Muscle layer of colon (tissue), 2 donors: ENCODE measurements at regions not wholly inside any gene's neighbourhood (a gene's known extent, or its start where the extent isn't known, plus 50 kb on each side); places are given as distances from the start of the nearest gene placed in this dataset.
"Not testable (repeated sequence)": the region's sequence is repeated elsewhere in the genome, so short reads cannot be mapped to it uniquely, and the experiment has no call there.

Source experiments
- H3K27ac ChIP-seq: one replicate; pipeline ENCODE4 v1.7.0; 2013; ENCODE audit warnings: low read depth, mild to moderate bottlenecking, low read length, moderate library complexity
- H3K27me3 ChIP-seq, 2 donors: one replicate each; pipeline ENCODE4 v1.7.0; 2013; ENCODE audit warnings: low read length in 2 of 2, mild to moderate bottlenecking in 2 of 2; ENCODE audit not compliant: insufficient read depth in 2 of 2, control insufficient read depth in 1 of 2
- H3K36me3 ChIP-seq: one replicate; pipeline ENCODE4 v1.7.0; 2013; ENCODE audit warnings: mild to moderate bottlenecking, low read length; ENCODE audit not compliant: insufficient read depth
- H3K4me1 ChIP-seq: one replicate; pipeline ENCODE4 v1.7.0; 2013; ENCODE audit warnings: mild to moderate bottlenecking, low read length; ENCODE audit not compliant: insufficient read depth
- H3K4me3 ChIP-seq, 2 donors: one replicate each; pipeline ENCODE4 v1.7.0; 2013; ENCODE audit warnings: low read length in 2 of 2, low read depth in 1 of 2, mild to moderate bottlenecking in 1 of 2, moderate library complexity in 1 of 2
- H3K9ac ChIP-seq: one replicate; pipeline ENCODE4 v1.7.0; 2013; ENCODE audit warnings: low read length
- H3K9me3 ChIP-seq: one replicate; pipeline ENCODE4 v1.7.0; 2013; ENCODE audit warnings: mild to moderate bottlenecking, low read length
- donor health status: abdominal sarcoma.
- donor health status: Adenocarcinoma of cecum.

- Histone ChIP-seq H3K36me3 (no peaks in the 10 kb centered on the region), H3K27me3 (no peaks in the 10 kb centered on the region), H3K9me3 (no peaks in the 10 kb centered on the region), H3K9ac (no peak overlapping the region), H3K4me1 (no peaks in the 10 kb centered on the region), H3K27ac (no peak overlapping the region), H3K4me3 (no peak overlapping the region)
These were observed 190.0 kb upstream of the SMIM30 start for GRCh38 chr7:113308399-113308798.

- no peak overlapping the region for H3K9ac ChIP-seq
- H3K27ac ChIP-seq: no peak overlapping the region
- no peaks in the 10 kb centered on the region for H3K27me3 ChIP-seq
- H3K4me3 ChIP-seq: no peak overlapping the region
- no peaks in the 10 kb centered on the region for H3K9me3 ChIP-seq
- H3K36me3 ChIP-seq: no peaks in the 10 kb centered on the region
- no peaks in the 10 kb centered on the region for H3K4me1 ChIP-seq
These were observed 188.8 kb upstream of the SMIM30 start for GRCh38 chr7:113307147-113307546.

- no peaks in the 10 kb centered on the region for H3K4me1 ChIP-seq
- no peak overlapping the region for H3K4me3 ChIP-seq
- no peaks in the 10 kb centered on the region for H3K36me3 ChIP-seq
These were observed 187.9 kb upstream of the SMIM30 start for GRCh38 chr7:113306302-113306701.

GRCh38 chr7:113304104-113304503 is 185.8 kb upstream of the SMIM30 start:
- Histone ChIP-seq H3K9ac (no peak overlapping the region), H3K27ac (no peak overlapping the region), H3K4me1 (no peaks in the 10 kb centered on the region), H3K36me3 (no peaks in the 10 kb centered on the region), H3K4me3 (no peak overlapping the region), H3K9me3 (no peaks in the 10 kb centered on the region), H3K27me3 (no peaks in the 10 kb centered on the region)

More at GRCh38 chr7:113306302-113306701, 187.9 kb upstream of the SMIM30 start:
- Histone ChIP-seq H3K9ac (no peak overlapping the region), H3K9me3 (no peaks in the 10 kb centered on the region), H3K27ac (no peak overlapping the region), H3K27me3 (no peaks in the 10 kb centered on the region)

- H3K27me3 ChIP-seq, H3K9ac ChIP-seq, H3K27ac ChIP-seq, H3K36me3 ChIP-seq, H3K9me3 ChIP-seq, H3K4me1 ChIP-seq, H3K4me3 ChIP-seq: not testable (repeated sequence)
These were observed 185.0 kb upstream of the SMIM30 start for GRCh38 chr7:113303388-113303787.

GRCh38 chr7:113301983-113302382 is 183.6 kb upstream of the SMIM30 start:
- Histone ChIP-seq H3K36me3 (no peaks in the 10 kb centered on the region), H3K4me1 (no peaks in the 10 kb centered on the region), H3K27ac (no peak overlapping the region), H3K9me3 (no peaks in the 10 kb centered on the region), H3K4me3 (no peak overlapping the region), H3K9ac (no peak overlapping the region), H3K27me3 (no peaks in the 10 kb centered on the region)

GRCh38 chr7:113301141-113301540 is 182.8 kb upstream of the SMIM30 start:
- Histone ChIP-seq H3K4me1 (no peaks in the 10 kb centered on the region), H3K27ac (no peak overlapping the region), H3K9ac (no peak overlapping the region), H3K36me3 (no peaks in the 10 kb centered on the region), H3K9me3 (no peaks in the 10 kb centered on the region), H3K4me3 (no peak overlapping the region), H3K27me3 (no peaks in the 10 kb centered on the region)

- no peak overlapping the region for H3K9ac ChIP-seq
- no peaks in the 10 kb centered on the region for H3K4me1 ChIP-seq
- no peaks in the 10 kb centered on the region for H3K27me3 ChIP-seq
- no peak overlapping the region for H3K4me3 ChIP-seq
- H3K9me3 ChIP-seq: no peaks in the 10 kb centered on the region
- no peak overlapping the region for H3K27ac ChIP-seq
- H3K36me3 ChIP-seq: no peaks in the 10 kb centered on the region
These were observed 181.4 kb upstream of the SMIM30 start for GRCh38 chr7:113299748-113300147.

- Histone ChIP-seq H3K9ac (no peak overlapping the region), H3K27ac (no peak overlapping the region), H3K4me1 (no peaks in the 10 kb centered on the region), H3K4me3 (no peak overlapping the region), H3K9me3 (no peaks in the 10 kb centered on the region), H3K27me3 (no peaks in the 10 kb centered on the region), H3K36me3 (no peaks in the 10 kb centered on the region)
These were observed 180.1 kb upstream of the SMIM30 start for GRCh38 chr7:113298501-113298900.

- H3K27ac ChIP-seq: no peak overlapping the region
- no peaks in the 10 kb centered on the region for H3K27me3 ChIP-seq
- H3K4me3 ChIP-seq: no peak overlapping the region
- H3K4me1 ChIP-seq: no peaks in the 10 kb centered on the region
- H3K9me3 ChIP-seq: no peaks in the 10 kb centered on the region
- no peaks in the 10 kb centered on the region for H3K36me3 ChIP-seq
- no peak overlapping the region for H3K9ac ChIP-seq
These were observed 176.4 kb upstream of the SMIM30 start for GRCh38 chr7:113294750-113295149.

- H3K27ac ChIP-seq: no peak overlapping the region
- H3K36me3 ChIP-seq: no peaks in the 10 kb centered on the region
- H3K4me1 ChIP-seq: no peaks in the 10 kb centered on the region
- H3K4me3 ChIP-seq: no peak overlapping the region
- no peaks in the 10 kb centered on the region for H3K9me3 ChIP-seq
- no peaks in the 10 kb centered on the region for H3K27me3 ChIP-seq
- H3K9ac ChIP-seq: no peak overlapping the region
These were observed 173.8 kb upstream of the SMIM30 start for GRCh38 chr7:113292105-113292504.

- H3K36me3 ChIP-seq: no peaks in the 10 kb centered on the region
- no peak overlapping the region for H3K9ac ChIP-seq
- H3K9me3 ChIP-seq: no peaks in the 10 kb centered on the region
- H3K27me3 ChIP-seq: no peaks in the 10 kb centered on the region
- H3K27ac ChIP-seq: no peak overlapping the region
- H3K4me3 ChIP-seq: no peak overlapping the region
- no peaks in the 10 kb centered on the region for H3K4me1 ChIP-seq
These were observed 172.7 kb upstream of the SMIM30 start for GRCh38 chr7:113291058-113291457.
